Osteoblast (primary cell): ENCODE measurements at regions not wholly inside any gene's neighbourhood (a gene's known extent, or its start where the extent isn't known, plus 50 kb on each side); places are given as distances from the start of the nearest gene placed in this dataset.

Source experiments
- DNase-seq: peaks from one replicate; pipeline ENCODE4 v3.0.0; 2011; ENCODE audit warnings: low spot score, mixed read lengths; ENCODE audit not compliant: insufficient read length; ENCODE audit errors: missing footprints
- H2AFZ ChIP-seq: 2 replicates; pipeline ENCODE4 v1.6.0; 2011; ENCODE audit warnings: mild to moderate bottlenecking, low read length
- H3K27ac ChIP-seq: 2 replicates; pipeline ENCODE4 v1.5.1; 2011; ENCODE audit warnings: mild to moderate bottlenecking, low read depth, low read length, moderate library complexity
- H3K27me3 ChIP-seq: 2 replicates; pipeline ENCODE4 v1.6.0; 2012; ENCODE audit warnings: mild to moderate bottlenecking, control low read depth, inconsistent platforms, low read length, moderate library complexity; ENCODE audit not compliant: insufficient read depth
- H3K36me3 ChIP-seq: 2 replicates; pipeline ENCODE4 v1.5.1; 2011; ENCODE audit warnings: mild to moderate bottlenecking, low read length, control low read depth, moderate library complexity; ENCODE audit not compliant: insufficient read depth
- H3K4me1 ChIP-seq: 2 replicates; pipeline ENCODE4 v1.5.1; 2011; ENCODE audit warnings: mild to moderate bottlenecking, low read length, control low read depth, moderate library complexity; ENCODE audit not compliant: insufficient read depth
- H3K4me2 ChIP-seq: 2 replicates; pipeline ENCODE4 v1.6.0; 2011; ENCODE audit warnings: mild to moderate bottlenecking, low read length; ENCODE audit not compliant: insufficient read depth
- H3K4me3 ChIP-seq: fragments of 200-600 bp; sonication (generic); 3 replicates; pipeline ENCODE4 v1.5.1; 2012; ENCODE audit warnings: mild to moderate bottlenecking, low read length, inconsistent platforms; ENCODE audit not compliant: insufficient read depth
- H3K79me2 ChIP-seq: 2 replicates; pipeline ENCODE4 v1.6.0; 2012; ENCODE audit warnings: mild to moderate bottlenecking, low read length, control low read depth, inconsistent platforms; ENCODE audit not compliant: insufficient read depth
- H3K9me3 ChIP-seq: 2 replicates; pipeline ENCODE4 v1.5.1; 2011; ENCODE audit warnings: low read depth, low read length, control low read depth
- H4K20me1 ChIP-seq: 2 replicates; pipeline ENCODE4 v1.6.0; 2012; ENCODE audit warnings: mild to moderate bottlenecking, low read length, control low read depth; ENCODE audit not compliant: insufficient read depth
- TF ChIP-seq, protein P1 (sequence below): IDR thresholded peaks from 2 replicates; pipeline ENCODE4 v1.5.1; 2011; ENCODE audit warnings: mild to moderate bottlenecking, low read depth, low read length, moderate library complexity; ENCODE audit errors: extremely low read depth

DNA sequence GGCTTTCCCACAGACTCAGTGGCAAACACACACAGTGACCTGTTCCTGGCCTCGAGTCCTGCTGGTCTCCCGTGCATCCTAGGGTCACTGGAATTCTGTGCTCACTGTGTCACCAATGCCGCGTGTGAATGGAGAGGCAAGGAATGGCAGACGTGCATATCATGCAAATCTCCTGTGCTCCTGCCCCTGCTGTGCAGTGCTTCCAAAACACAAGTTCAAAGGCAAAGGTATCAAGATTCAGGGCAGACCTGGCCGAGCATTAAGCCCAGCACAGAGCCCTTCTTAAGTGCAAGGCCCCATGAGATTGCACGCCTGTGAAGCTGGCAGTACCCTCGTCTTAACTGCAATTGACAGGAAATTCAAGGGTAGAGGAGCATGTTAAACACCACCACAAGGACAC, 129.1 kb downstream of the NDUFA10 start:
- TF ChIP-seq, protein P1, sequence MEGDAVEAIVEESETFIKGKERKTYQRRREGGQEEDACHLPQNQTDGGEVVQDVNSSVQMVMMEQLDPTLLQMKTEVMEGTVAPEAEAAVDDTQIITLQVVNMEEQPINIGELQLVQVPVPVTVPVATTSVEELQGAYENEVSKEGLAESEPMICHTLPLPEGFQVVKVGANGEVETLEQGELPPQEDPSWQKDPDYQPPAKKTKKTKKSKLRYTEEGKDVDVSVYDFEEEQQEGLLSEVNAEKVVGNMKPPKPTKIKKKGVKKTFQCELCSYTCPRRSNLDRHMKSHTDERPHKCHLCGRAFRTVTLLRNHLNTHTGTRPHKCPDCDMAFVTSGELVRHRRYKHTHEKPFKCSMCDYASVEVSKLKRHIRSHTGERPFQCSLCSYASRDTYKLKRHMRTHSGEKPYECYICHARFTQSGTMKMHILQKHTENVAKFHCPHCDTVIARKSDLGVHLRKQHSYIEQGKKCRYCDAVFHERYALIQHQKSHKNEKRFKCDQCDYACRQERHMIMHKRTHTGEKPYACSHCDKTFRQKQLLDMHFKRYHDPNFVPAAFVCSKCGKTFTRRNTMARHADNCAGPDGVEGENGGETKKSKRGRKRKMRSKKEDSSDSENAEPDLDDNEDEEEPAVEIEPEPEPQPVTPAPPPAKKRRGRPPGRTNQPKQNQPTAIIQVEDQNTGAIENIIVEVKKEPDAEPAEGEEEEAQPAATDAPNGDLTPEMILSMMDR: no peak
- no peak overlapping the region for H2AFZ ChIP-seq
- no peak overlapping the region for H3K4me2 ChIP-seq
- H3K79me2 ChIP-seq: no peaks in the 10 kb centered on the region
- no peaks in the 10 kb centered on the region for H3K27me3 ChIP-seq
- no peaks in the 10 kb centered on the region for H4K20me1 ChIP-seq
- no peak overlapping the region for H3K4me3 ChIP-seq
- DNase-seq: no peak
- no peak overlapping the region for H3K27ac ChIP-seq
- H3K9me3 ChIP-seq: no peaks in the 10 kb centered on the region
- no peaks in the 10 kb centered on the region for H3K4me1 ChIP-seq
- H3K36me3 ChIP-seq: no peaks in the 10 kb centered on the region

- H3K27ac ChIP-seq: no peak overlapping the region
- no peak for DNase-seq
- no peaks in the 10 kb centered on the region for H3K9me3 ChIP-seq
- H3K4me3 ChIP-seq: no peak overlapping the region
- H4K20me1 ChIP-seq: no peaks in the 10 kb centered on the region
- H3K36me3 ChIP-seq: no peaks in the 10 kb centered on the region
- H3K4me2 ChIP-seq: no peak overlapping the region
- H3K27me3 ChIP-seq: no peaks in the 10 kb centered on the region
- TF ChIP-seq, protein P1: no peak
- H3K79me2 ChIP-seq: no peaks in the 10 kb centered on the region
- H2AFZ ChIP-seq: no peak overlapping the region
- H3K4me1 ChIP-seq: no peaks in the 10 kb centered on the region
These were observed 129.5 kb downstream of the NDUFA10 start for GRCh38 chr2:239895669-239896068.

GRCh38 chr2:239895116-239895515, 130.0 kb downstream of the NDUFA10 start:
- Histone ChIP-seq H4K20me1 (no peaks in the 10 kb centered on the region), H3K9me3 (no peaks in the 10 kb centered on the region), H3K4me1 (no peaks in the 10 kb centered on the region), H3K27ac (no peak overlapping the region), H3K27me3 (no peaks in the 10 kb centered on the region), H2AFZ (no peak overlapping the region), H3K4me3 (no peak overlapping the region), H3K79me2 (no peaks in the 10 kb centered on the region), H3K4me2 (no peak overlapping the region), H3K36me3 (no peaks in the 10 kb centered on the region)
- TF ChIP-seq, protein P1: no peak
- no peak for DNase-seq

DNA sequence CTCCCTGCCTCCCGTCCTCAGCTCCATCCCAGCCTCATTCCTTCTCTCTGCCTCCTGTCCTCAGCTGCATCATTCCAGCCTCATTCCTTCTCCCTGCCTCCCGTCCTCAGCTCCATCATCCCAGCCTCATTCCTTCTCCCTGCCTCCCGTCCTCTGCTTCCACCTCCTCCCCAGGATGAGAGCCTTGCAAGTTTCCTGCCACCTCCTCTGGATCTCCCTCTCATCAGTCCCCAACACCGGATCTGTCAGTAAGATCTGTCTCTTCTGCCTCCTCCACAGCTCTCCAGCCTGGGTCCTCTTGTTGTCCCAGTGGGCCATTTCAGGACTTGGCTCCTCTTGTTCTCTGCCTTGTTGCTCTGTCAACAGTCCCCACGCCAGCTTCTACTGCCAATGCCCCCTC, 130.9 kb downstream of the NDUFA10 start:
- Histone ChIP-seq H3K27me3 (no peaks in the 10 kb centered on the region), H3K4me2 (no peak overlapping the region), H3K79me2 (no peaks in the 10 kb centered on the region), H3K4me1 (no peaks in the 10 kb centered on the region), H3K4me3 (no peak overlapping the region), H2AFZ (no peak overlapping the region), H3K27ac (no peak overlapping the region), H3K36me3 (no peaks in the 10 kb centered on the region), H4K20me1 (no peaks in the 10 kb centered on the region), H3K9me3 (no peaks in the 10 kb centered on the region)
- TF ChIP-seq, protein P1: no peak
- no peak for DNase-seq
